GM12878 (cell line): ENCODE measurements at regions not wholly inside any gene's neighbourhood (a gene's known extent, or its start where the extent isn't known, plus 50 kb on each side); places are given as distances from the start of the nearest gene placed in this dataset.

Experiments used
- BCL3 ChIP-seq: IDR thresholded peaks from 2 replicates; pipeline ENCODE4 v1.6.1; 2011; ENCODE audit warnings: borderline replicate concordance, low read depth, mild to moderate bottlenecking, moderate library complexity, low read length; ENCODE audit not compliant: insufficient read depth, poor library complexity, severe bottlenecking
- EP300 ChIP-seq, 2 experiments: fragments of 150-350 bp in 1 of 2; IDR thresholded peaks; 2 replicates each; pipeline ENCODE4 v1.6.1; 2011 to 2012; ENCODE audit warnings: low read depth in 2 of 2, low read length in 2 of 2, borderline replicate concordance in 1 of 2, improper control_type of control experiment in 1 of 2, inconsistent platforms in 1 of 2; ENCODE audit not compliant: control insufficient read depth in 1 of 2
- JUND ChIP-seq: IDR thresholded peaks from 2 replicates; pipeline ENCODE4 v1.6.1; 2012; ENCODE audit warnings: low read depth, mild to moderate bottlenecking, low read length, improper control_type of control experiment, moderate library complexity
- NFIC ChIP-seq: IDR thresholded peaks from 2 replicates; pipeline ENCODE4 v1.6.1; 2012; ENCODE audit warnings: low read depth, mild to moderate bottlenecking, inconsistent platforms, low read length, moderate library complexity
- PML ChIP-seq: IDR thresholded peaks from 2 replicates; pipeline ENCODE4 v1.6.1; 2012; ENCODE audit warnings: low read length, inconsistent platforms
- POLR2AphosphoS5 ChIP-seq: IDR thresholded peaks from 2 replicates; pipeline ENCODE4 v1.6.1; 2011; ENCODE audit warnings: mild to moderate bottlenecking, low read length, inconsistent platforms
- SIN3A ChIP-seq: IDR thresholded peaks from 2 replicates; pipeline ENCODE4 v1.6.1; 2012; ENCODE audit warnings: low read depth, low read length, improper control_type of control experiment
- STAT1 ChIP-seq: fragments of 450-650 bp; conservative IDR thresholded peaks from 2 replicates; pipeline ENCODE4 v1.6.1; 2014; ENCODE audit warnings: antibody characterized with exemption, mild to moderate bottlenecking
- TF ChIP-seq, protein P1 (sequence below), 3 experiments: IDR thresholded peaks in 2 of 3; conservative IDR thresholded peaks in 1 of 3; 2 replicates each; pipeline ENCODE4 v1.5.1; 2011; ENCODE audit warnings: low read depth in 3 of 3, low read length in 3 of 3, mild to moderate bottlenecking in 3 of 3, control low read depth in 2 of 3, moderate library complexity in 2 of 3, inconsistent platforms in 1 of 3, mixed read lengths in 1 of 3; ENCODE audit not compliant: control insufficient read depth in 2 of 3, insufficient read depth in 1 of 3; ENCODE audit errors: extremely low read depth in 1 of 3
- TF ChIP-seq, protein P2 (sequence below): fragments of 450-650 bp; IDR thresholded peaks from 2 replicates; pipeline ENCODE4 v1.6.1; 2017; ENCODE audit warnings: mild to moderate bottlenecking, moderate library complexity

GRCh38 chr4:56187688-56188087 is 199.6 kb downstream of the AASDH start:
- TF ChIP-seq, protein P1, sequence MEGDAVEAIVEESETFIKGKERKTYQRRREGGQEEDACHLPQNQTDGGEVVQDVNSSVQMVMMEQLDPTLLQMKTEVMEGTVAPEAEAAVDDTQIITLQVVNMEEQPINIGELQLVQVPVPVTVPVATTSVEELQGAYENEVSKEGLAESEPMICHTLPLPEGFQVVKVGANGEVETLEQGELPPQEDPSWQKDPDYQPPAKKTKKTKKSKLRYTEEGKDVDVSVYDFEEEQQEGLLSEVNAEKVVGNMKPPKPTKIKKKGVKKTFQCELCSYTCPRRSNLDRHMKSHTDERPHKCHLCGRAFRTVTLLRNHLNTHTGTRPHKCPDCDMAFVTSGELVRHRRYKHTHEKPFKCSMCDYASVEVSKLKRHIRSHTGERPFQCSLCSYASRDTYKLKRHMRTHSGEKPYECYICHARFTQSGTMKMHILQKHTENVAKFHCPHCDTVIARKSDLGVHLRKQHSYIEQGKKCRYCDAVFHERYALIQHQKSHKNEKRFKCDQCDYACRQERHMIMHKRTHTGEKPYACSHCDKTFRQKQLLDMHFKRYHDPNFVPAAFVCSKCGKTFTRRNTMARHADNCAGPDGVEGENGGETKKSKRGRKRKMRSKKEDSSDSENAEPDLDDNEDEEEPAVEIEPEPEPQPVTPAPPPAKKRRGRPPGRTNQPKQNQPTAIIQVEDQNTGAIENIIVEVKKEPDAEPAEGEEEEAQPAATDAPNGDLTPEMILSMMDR (IDR thresholded peaks at IDR 0.05 in 2 of 3, conservative IDR thresholded peaks at IDR 0.05 in 1 of 3; ENCODE audit: control insufficient read depth in 2 of 3, extremely low read depth in 1 of 3, insufficient read depth in 1 of 3, low read depth in 3 of 3, low read length in 3 of 3), result no peak
- TF ChIP-seq POLR2AphosphoS5 (no peak), STAT1 (no peak), JUND (no peak), PML (no peak), EP300 (IDR thresholded peaks at IDR 0.05; ENCODE audit: borderline replicate concordance in 1 of 2, control insufficient read depth in 1 of 2, low read depth in 2 of 2, low read length in 2 of 2) (no peak), SIN3A (no peak), BCL3 (no peak), NFIC (no peak)
- TF ChIP-seq, protein P2, sequence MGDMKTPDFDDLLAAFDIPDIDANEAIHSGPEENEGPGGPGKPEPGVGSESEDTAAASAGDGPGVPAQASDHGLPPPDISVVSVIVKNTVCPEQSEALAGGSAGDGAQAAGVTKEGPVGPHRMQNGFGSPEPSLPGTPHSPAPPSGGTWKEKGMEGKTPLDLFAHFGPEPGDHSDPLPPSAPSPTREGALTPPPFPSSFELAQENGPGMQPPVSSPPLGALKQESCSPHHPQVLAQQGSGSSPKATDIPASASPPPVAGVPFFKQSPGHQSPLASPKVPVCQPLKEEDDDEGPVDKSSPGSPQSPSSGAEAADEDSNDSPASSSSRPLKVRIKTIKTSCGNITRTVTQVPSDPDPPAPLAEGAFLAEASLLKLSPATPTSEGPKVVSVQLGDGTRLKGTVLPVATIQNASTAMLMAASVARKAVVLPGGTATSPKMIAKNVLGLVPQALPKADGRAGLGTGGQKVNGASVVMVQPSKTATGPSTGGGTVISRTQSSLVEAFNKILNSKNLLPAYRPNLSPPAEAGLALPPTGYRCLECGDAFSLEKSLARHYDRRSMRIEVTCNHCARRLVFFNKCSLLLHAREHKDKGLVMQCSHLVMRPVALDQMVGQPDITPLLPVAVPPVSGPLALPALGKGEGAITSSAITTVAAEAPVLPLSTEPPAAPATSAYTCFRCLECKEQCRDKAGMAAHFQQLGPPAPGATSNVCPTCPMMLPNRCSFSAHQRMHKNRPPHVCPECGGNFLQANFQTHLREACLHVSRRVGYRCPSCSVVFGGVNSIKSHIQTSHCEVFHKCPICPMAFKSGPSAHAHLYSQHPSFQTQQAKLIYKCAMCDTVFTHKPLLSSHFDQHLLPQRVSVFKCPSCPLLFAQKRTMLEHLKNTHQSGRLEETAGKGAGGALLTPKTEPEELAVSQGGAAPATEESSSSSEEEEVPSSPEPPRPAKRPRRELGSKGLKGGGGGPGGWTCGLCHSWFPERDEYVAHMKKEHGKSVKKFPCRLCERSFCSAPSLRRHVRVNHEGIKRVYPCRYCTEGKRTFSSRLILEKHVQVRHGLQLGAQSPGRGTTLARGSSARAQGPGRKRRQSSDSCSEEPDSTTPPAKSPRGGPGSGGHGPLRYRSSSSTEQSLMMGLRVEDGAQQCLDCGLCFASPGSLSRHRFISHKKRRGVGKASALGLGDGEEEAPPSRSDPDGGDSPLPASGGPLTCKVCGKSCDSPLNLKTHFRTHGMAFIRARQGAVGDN, result no peak
